GM12891 (cell line): ENCODE measurements at regions not wholly inside any gene's neighbourhood (a gene's known extent, or its start where the extent isn't known, plus 50 kb on each side); places are given as distances from the start of the nearest gene placed in this dataset.

ENCODE experiments used
- PAX5 ChIP-seq: IDR thresholded peaks from 2 replicates; pipeline ENCODE4 v1.6.1; 2011; ENCODE audit warnings: low read length, moderate library complexity, mild to moderate bottlenecking; ENCODE audit not compliant: insufficient read depth, severe bottlenecking
- POLR2A ChIP-seq: IDR thresholded peaks from 2 replicates; pipeline ENCODE4 v1.6.1; 2011; ENCODE audit warnings: low read depth, low read length, control low read depth
- POLR2AphosphoS5 ChIP-seq: IDR thresholded peaks from 2 replicates; pipeline ENCODE4 v1.6.1; 2011; ENCODE audit warnings: low read depth, low read length, control low read depth
- POU2F2 ChIP-seq: IDR thresholded peaks from 2 replicates; pipeline ENCODE4 v1.6.1; 2011; ENCODE audit warnings: low read depth, mild to moderate bottlenecking, control low read depth, low read length, moderate library complexity
- SPI1 ChIP-seq: IDR thresholded peaks from 2 replicates; pipeline ENCODE4 v1.6.1; 2011; ENCODE audit warnings: low read depth, low read length, control low read depth
- TAF1 ChIP-seq: IDR thresholded peaks from 2 replicates; pipeline ENCODE4 v1.6.1; 2011; ENCODE audit warnings: low read depth, low read length, control low read depth

DNA sequence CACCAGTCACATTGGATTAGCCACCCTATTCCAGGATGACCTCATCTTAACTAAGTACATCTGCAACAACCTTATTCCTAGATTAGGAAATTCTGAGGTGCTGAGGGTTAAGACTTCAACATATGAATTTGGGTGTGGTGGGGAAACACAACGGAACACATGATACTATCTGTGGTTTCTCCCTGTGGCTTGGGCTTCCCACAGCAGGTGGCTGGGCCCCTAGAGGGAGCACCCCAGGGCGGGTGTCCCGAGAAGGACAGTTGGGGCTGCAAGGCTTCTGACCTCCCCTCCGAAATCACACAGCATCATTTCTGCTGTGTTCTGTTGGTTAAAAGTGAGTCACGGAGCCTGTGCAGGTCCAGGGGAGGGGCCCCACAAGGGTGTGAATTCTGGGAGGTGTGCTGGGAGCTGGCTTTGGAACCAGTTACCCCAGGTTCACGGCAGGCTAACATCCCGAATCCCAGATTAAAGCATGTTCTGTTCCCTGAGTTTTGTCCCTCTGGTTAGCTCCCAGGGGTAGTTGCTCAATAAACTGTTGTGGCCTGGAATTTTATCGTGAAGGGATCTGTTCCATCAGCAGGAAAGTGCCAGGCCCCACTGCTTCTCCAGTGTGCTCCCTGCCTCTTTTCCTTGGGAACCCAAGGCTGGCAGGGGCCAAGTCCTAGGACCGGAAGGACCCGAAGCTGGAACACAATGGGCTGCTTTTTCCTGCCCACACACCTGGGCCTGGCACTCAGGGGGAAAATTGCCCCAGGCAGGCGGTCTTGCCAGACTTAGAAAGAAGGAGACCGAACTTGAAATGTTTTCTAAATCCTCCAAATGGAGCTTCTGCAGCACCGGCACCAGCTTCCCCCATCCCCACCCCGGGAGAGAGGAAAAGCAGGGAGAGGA is 154.0 kb upstream of the WNT4 start:
- TF ChIP-seq POLR2A (no peak), POLR2AphosphoS5 (no peak), TAF1 (no peak), SPI1 (no peak), PAX5 (no peak), POU2F2 (no peak)
